ENCODE measurements at regions not wholly inside any gene's neighbourhood (a gene's known extent, or its start where the extent isn't known, plus 50 kb on each side); places are given as distances from the start of the nearest gene placed in this dataset.

- ChIA-PET CTCF (no interaction called here), POLR2A (no interaction called here)
- Histone ChIP-seq H3K4me3 (replicated peaks in 1 of 3; ENCODE audit: insufficient read depth in 1 of 3, low read depth in 1 of 3, low read length in 3 of 3) (no peak overlapping the region), H3K27ac (ENCODE audit: insufficient read depth, low read depth, low read length) (no peak overlapping the region), H3K4me2 (ENCODE audit: insufficient read depth, low read length) (no peak overlapping the region), H3K9me3 (replicated peaks; ENCODE audit: control insufficient read depth, insufficient read depth, low read length) (no peaks in the 10 kb centered on the region), H3K79me2 (ENCODE audit: control insufficient read depth, insufficient read depth, low read length) (no peaks in the 10 kb centered on the region), H3K9me1 (replicated peaks; ENCODE audit: control insufficient read depth, extremely low read depth, insufficient read depth, low read length) (no peaks in the 10 kb centered on the region), H3K4me1 (ENCODE audit: control insufficient read depth, extremely low read depth, insufficient read depth, low read length) (no peaks in the 10 kb centered on the region), H3K36me3 (ENCODE audit: control insufficient read depth in 2 of 2, extremely low read depth in 1 of 2, insufficient read depth in 2 of 2, low read length in 2 of 2) (no peaks in the 10 kb centered on the region), H3K27me3 (ENCODE audit: control insufficient read depth in 2 of 2, insufficient read depth in 2 of 2, low read length in 2 of 2) (no peaks in the 10 kb centered on the region), H3K9ac (replicated peaks; ENCODE audit: extremely low read depth, insufficient read depth, low read length) (no peak overlapping the region), H2AFZ (ENCODE audit: low read depth, low read length) (no peak overlapping the region), H4K20me1 (replicated peaks; ENCODE audit: control insufficient read depth, extremely low read depth, insufficient read depth, low read length) (no peaks in the 10 kb centered on the region)
- FAIRE-seq, result no peak
- no peak for TF ChIP-seq POLR2A (IDR thresholded peaks at IDR 0.05; ENCODE audit: low read depth, low read length)
- TF ChIP-seq, protein P1, sequence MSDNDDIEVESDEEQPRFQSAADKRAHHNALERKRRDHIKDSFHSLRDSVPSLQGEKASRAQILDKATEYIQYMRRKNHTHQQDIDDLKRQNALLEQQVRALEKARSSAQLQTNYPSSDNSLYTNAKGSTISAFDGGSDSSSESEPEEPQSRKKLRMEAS (IDR thresholded peaks at IDR 0.05; ENCODE audit: insufficient read depth, insufficient read length), result no peak
- TF ChIP-seq MYC (IDR thresholded peaks at IDR 0.05; ENCODE audit: low read depth, low read length), result no peak
- TF ChIP-seq, protein P2, sequence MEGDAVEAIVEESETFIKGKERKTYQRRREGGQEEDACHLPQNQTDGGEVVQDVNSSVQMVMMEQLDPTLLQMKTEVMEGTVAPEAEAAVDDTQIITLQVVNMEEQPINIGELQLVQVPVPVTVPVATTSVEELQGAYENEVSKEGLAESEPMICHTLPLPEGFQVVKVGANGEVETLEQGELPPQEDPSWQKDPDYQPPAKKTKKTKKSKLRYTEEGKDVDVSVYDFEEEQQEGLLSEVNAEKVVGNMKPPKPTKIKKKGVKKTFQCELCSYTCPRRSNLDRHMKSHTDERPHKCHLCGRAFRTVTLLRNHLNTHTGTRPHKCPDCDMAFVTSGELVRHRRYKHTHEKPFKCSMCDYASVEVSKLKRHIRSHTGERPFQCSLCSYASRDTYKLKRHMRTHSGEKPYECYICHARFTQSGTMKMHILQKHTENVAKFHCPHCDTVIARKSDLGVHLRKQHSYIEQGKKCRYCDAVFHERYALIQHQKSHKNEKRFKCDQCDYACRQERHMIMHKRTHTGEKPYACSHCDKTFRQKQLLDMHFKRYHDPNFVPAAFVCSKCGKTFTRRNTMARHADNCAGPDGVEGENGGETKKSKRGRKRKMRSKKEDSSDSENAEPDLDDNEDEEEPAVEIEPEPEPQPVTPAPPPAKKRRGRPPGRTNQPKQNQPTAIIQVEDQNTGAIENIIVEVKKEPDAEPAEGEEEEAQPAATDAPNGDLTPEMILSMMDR (IDR thresholded peaks at IDR 0.05; ENCODE audit: extremely low read depth in 1 of 2, insufficient read depth in 1 of 2, low read depth in 1 of 2, low read length in 2 of 2), result no peak
- no peak for TF ChIP-seq FOS (IDR thresholded peaks at IDR 0.05; ENCODE audit: borderline replicate concordance, insufficient read depth, low read length)
- TF ChIP-seq EZH2 (IDR thresholded peaks at IDR 0.05; ENCODE audit: borderline replicate concordance, low read depth, low read length, severe bottlenecking), result no peak
- TF ChIP-seq JUN (IDR thresholded peaks at IDR 0.05; ENCODE audit: borderline replicate concordance, insufficient read depth, insufficient read length, low read depth), result no peak
- TF ChIP-seq GATA2 (IDR thresholded peaks at IDR 0.05; ENCODE audit: insufficient read depth, insufficient read length, low read depth, low read length), result no peak
- TF ChIP-seq POLR2AphosphoS5 (IDR thresholded peaks at IDR 0.05; ENCODE audit: insufficient read depth, low read depth, low read length), result no peak
- intact Hi-C loops (cut with micrococcal nuclease) (no loop called here), dilution Hi-C loops (cut with MboI; ENCODE audit: extremely low pct_ligation_motif_present, low sequenced_read_pairs) (no loop called here)
- DNase-seq (ENCODE audit: low read depth, low spot score), result no peak
- no TSS peak for BruUV-seq (replicated peaks)
Measured at GRCh38 chr4:117847849-117848248, 186.4 kb upstream of the NDST3 start.
